Osteoblast (primary cell): ENCODE measurements at regions not wholly inside any gene's neighbourhood (a gene's known extent, or its start where the extent isn't known, plus 50 kb on each side); places are given as distances from the start of the nearest gene placed in this dataset.

Experiments
- DNase-seq: peaks from one replicate; pipeline ENCODE4 v3.0.0; 2011; ENCODE audit warnings: low spot score, mixed read lengths; ENCODE audit not compliant: insufficient read length; ENCODE audit errors: missing footprints
- H2AFZ ChIP-seq: 2 replicates; pipeline ENCODE4 v1.6.0; 2011; ENCODE audit warnings: mild to moderate bottlenecking, low read length
- H3K27ac ChIP-seq: 2 replicates; pipeline ENCODE4 v1.5.1; 2011; ENCODE audit warnings: mild to moderate bottlenecking, low read depth, low read length, moderate library complexity
- H3K27me3 ChIP-seq: 2 replicates; pipeline ENCODE4 v1.6.0; 2012; ENCODE audit warnings: mild to moderate bottlenecking, control low read depth, inconsistent platforms, low read length, moderate library complexity; ENCODE audit not compliant: insufficient read depth
- H3K36me3 ChIP-seq: 2 replicates; pipeline ENCODE4 v1.5.1; 2011; ENCODE audit warnings: mild to moderate bottlenecking, low read length, control low read depth, moderate library complexity; ENCODE audit not compliant: insufficient read depth
- H3K4me1 ChIP-seq: 2 replicates; pipeline ENCODE4 v1.5.1; 2011; ENCODE audit warnings: mild to moderate bottlenecking, low read length, control low read depth, moderate library complexity; ENCODE audit not compliant: insufficient read depth
- H3K4me2 ChIP-seq: 2 replicates; pipeline ENCODE4 v1.6.0; 2011; ENCODE audit warnings: mild to moderate bottlenecking, low read length; ENCODE audit not compliant: insufficient read depth
- H3K4me3 ChIP-seq: fragments of 200-600 bp; sonication (generic); 3 replicates; pipeline ENCODE4 v1.5.1; 2012; ENCODE audit warnings: mild to moderate bottlenecking, low read length, inconsistent platforms; ENCODE audit not compliant: insufficient read depth
- H3K79me2 ChIP-seq: 2 replicates; pipeline ENCODE4 v1.6.0; 2012; ENCODE audit warnings: mild to moderate bottlenecking, low read length, control low read depth, inconsistent platforms; ENCODE audit not compliant: insufficient read depth
- H3K9me3 ChIP-seq: 2 replicates; pipeline ENCODE4 v1.5.1; 2011; ENCODE audit warnings: low read depth, low read length, control low read depth
- H4K20me1 ChIP-seq: 2 replicates; pipeline ENCODE4 v1.6.0; 2012; ENCODE audit warnings: mild to moderate bottlenecking, low read length, control low read depth; ENCODE audit not compliant: insufficient read depth
- CTCF ChIP-seq: IDR thresholded peaks from 2 replicates; pipeline ENCODE4 v1.5.1; 2011; ENCODE audit warnings: mild to moderate bottlenecking, low read depth, low read length, moderate library complexity; ENCODE audit errors: extremely low read depth

DNA sequence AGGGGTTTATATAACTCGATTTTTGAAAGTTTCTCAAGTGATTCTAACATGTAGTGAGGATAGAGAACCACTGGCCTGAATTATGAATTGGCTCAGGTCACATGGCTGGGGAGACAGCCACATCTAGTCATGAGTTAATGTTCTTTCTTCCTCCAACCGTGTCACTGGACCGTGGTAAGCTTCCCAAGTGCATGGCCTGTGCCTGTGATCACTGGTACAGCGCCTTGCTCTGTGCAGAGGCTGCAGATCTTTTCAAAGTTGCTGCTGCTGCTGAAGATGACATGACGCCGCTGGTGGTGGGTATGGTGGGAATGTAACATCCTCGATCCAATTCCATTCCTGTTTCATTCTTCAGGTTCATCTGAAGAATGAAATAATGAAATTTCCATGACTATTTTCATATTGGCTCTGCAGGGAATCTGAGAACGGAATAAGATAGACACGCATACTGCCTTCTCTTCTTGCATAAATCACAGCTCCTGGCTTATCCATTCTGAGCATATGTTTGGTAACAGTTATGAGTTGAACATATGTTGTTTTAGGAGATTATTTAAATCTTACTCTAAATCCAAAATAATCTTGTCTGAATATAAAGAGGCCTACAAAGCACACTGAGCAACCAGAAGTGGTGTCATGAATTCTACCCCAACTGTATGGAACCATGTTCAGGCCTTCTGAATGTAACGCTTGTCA lies 100.5 kb upstream of the THSD7B start:
- H3K4me2 ChIP-seq = no peak overlapping the region
- no peaks in the 10 kb centered on the region for H4K20me1 ChIP-seq
- DNase-seq = no peak
- H3K4me3 ChIP-seq = no peak overlapping the region
- no peaks in the 10 kb centered on the region for H3K4me1 ChIP-seq
- no peak overlapping the region for H3K27ac ChIP-seq
- no peak overlapping the region for H2AFZ ChIP-seq
- H3K79me2 ChIP-seq = no peaks in the 10 kb centered on the region
- H3K27me3 ChIP-seq = no peaks in the 10 kb centered on the region
- H3K36me3 ChIP-seq = no peaks in the 10 kb centered on the region
- no peak for TF ChIP-seq CTCF
- H3K9me3 ChIP-seq = peaks cover 2% of the 10 kb centered on the region

GRCh38 chr2:136658201-136658600 lies 107.1 kb upstream of the THSD7B start:
- Histone ChIP-seq H3K9me3 (no peaks in the 10 kb centered on the region), H3K79me2 (no peaks in the 10 kb centered on the region), H3K36me3 (no peaks in the 10 kb centered on the region), H3K27me3 (no peaks in the 10 kb centered on the region), H3K4me3 (no peak overlapping the region), H2AFZ (no peak overlapping the region), H4K20me1 (no peaks in the 10 kb centered on the region), H3K4me1 (no peaks in the 10 kb centered on the region), H3K4me2 (no peak overlapping the region), H3K27ac (no peak overlapping the region)
- DNase-seq = no peak
- TF ChIP-seq CTCF = no peak

DNA sequence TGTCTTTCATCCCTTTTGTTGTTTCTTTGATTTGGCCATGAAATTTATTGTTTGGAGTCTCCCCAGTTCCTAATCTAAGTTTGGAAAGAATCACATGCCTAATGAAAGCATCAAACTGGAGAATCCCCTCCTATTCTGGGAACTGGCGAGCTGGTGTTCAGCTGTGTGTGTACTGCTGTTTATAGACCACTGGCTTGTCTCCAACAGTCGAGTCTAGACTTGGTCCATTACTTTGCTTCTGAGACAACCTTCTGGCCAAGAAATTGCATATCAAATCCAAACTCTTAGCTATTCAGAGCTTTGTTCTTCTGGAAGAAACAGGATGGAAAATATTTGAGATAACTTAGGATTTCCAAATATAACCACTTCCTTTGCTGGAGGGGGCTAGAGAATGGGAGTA lies 111.5 kb upstream of the THSD7B start:
- no peaks in the 10 kb centered on the region for H3K79me2 ChIP-seq
- no peak overlapping the region for H2AFZ ChIP-seq
- H3K27me3 ChIP-seq = no peaks in the 10 kb centered on the region
- H3K27ac ChIP-seq = no peak overlapping the region
- H4K20me1 ChIP-seq = no peaks in the 10 kb centered on the region
- H3K4me1 ChIP-seq = no peaks in the 10 kb centered on the region
- DNase-seq = no peak
- H3K36me3 ChIP-seq = no peaks in the 10 kb centered on the region
- no peak overlapping the region for H3K4me2 ChIP-seq
- no peaks in the 10 kb centered on the region for H3K9me3 ChIP-seq
- no peak for TF ChIP-seq CTCF
- no peak overlapping the region for H3K4me3 ChIP-seq

GRCh38 chr2:136651456-136652010 lies 113.8 kb upstream of the THSD7B start:
- H3K4me3 ChIP-seq = no peak overlapping the region
- no peaks in the 10 kb centered on the region for H3K27me3 ChIP-seq
- H2AFZ ChIP-seq = no peak overlapping the region
- no peaks in the 10 kb centered on the region for H4K20me1 ChIP-seq
- no peak for TF ChIP-seq CTCF
- H3K79me2 ChIP-seq = no peaks in the 10 kb centered on the region
- H3K4me2 ChIP-seq = no peak overlapping the region
- H3K4me1 ChIP-seq = no peaks in the 10 kb centered on the region
- H3K9me3 ChIP-seq = no peaks in the 10 kb centered on the region
- H3K36me3 ChIP-seq = no peaks in the 10 kb centered on the region
- H3K27ac ChIP-seq = no peak overlapping the region
- DNase-seq = no peak
